Ascending aorta (tissue), 2 donors: ENCODE measurements at regions not wholly inside any gene's neighbourhood (a gene's known extent, or its start where the extent isn't known, plus 50 kb on each side); places are given as distances from the start of the nearest gene placed in this dataset.
A peak's percentile ranks its signal among the peaks of the same experiment; 100 is the strongest.

Experiments
- DNase-seq, 2 donors: peaks; one replicate each; pipeline ENCODE4 v3.0.0-alpha.2; 2019; ENCODE audit warnings: low spot score in 2 of 2
- H3K27ac ChIP-seq, 2 donors: fragments of 200-600 bp; sonication (generic); one replicate each; pipeline ENCODE4 v1.5.1; 2016 to 2017; ENCODE audit warnings: mild to moderate bottlenecking in 1 of 2
- H3K27me3 ChIP-seq: fragments of 200-600 bp; sonication (generic); one replicate; pipeline ENCODE4 v1.5.1; 2017
- H3K36me3 ChIP-seq, 2 donors: fragments of 200-600 bp; sonication (generic); one replicate each; pipeline ENCODE4 v1.5.1; 2016
- H3K4me1 ChIP-seq, 2 donors: fragments of 200-600 bp; sonication (generic); one replicate each; pipeline ENCODE4 v1.5.1; 2016 to 2017; ENCODE audit warnings: mild to moderate bottlenecking in 1 of 2
- H3K4me3 ChIP-seq, 2 donors: fragments of 200-600 bp; sonication (generic); one replicate each; pipeline ENCODE4 v1.5.1; 2016 to 2017; ENCODE audit warnings: mild to moderate bottlenecking in 1 of 2
- H3K9me3 ChIP-seq, 2 donors: fragments of 200-600 bp; sonication (generic); one replicate each; pipeline ENCODE4 v1.5.1; 2016
- intact Hi-C: fragments of 100-400 bp; cut with DNase I; formaldehyde crosslinking; loops from one replicate; pipeline ENCODE4 v1.15.1; 2023
- TF ChIP-seq, protein P1 (sequence below), 3 experiments: fragments of 200-600 bp in 2 of 3; fragments of 450-650 bp in 1 of 3; sonication (generic) in 2 of 3; IDR thresholded peaks; one replicate each; pipeline ENCODE4 v1.5.1; 2016 to 2019; ENCODE audit warnings: antibody characterized with exemption in 3 of 3, mild to moderate bottlenecking in 1 of 3, moderate library complexity in 1 of 3

DNA sequence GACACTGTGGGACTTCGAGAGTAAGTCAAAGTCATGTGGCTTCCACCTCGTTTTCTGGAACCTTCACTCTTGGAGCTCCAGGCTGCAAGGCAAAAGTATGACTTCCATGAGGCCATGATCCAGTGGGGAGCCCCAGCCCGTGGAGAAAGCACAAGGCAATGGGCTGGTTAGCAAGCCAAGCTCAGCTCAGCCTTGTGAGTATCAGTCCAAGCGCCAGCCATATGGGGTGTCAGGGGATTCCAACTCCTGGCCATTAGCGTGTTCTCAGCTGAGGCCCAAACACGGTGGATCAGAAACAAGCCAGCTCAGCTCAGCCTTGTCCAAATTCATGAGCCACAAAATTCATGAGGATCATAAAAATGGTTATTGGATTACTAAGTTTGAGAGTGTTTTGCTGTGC lies 261.0 kb downstream of the RHOU start:
- DNase-seq: peak in 1 of 2 donors; percentile 53
- H3K27me3 ChIP-seq: no peaks in the 10 kb centered on the region
- no peak overlapping the region for H3K4me3 ChIP-seq
- H3K4me1 ChIP-seq: no peaks in the 10 kb centered on the region
- no peaks in the 10 kb centered on the region for H3K9me3 ChIP-seq
- intact Hi-C loops: no loop called here
- TF ChIP-seq, protein P1, sequence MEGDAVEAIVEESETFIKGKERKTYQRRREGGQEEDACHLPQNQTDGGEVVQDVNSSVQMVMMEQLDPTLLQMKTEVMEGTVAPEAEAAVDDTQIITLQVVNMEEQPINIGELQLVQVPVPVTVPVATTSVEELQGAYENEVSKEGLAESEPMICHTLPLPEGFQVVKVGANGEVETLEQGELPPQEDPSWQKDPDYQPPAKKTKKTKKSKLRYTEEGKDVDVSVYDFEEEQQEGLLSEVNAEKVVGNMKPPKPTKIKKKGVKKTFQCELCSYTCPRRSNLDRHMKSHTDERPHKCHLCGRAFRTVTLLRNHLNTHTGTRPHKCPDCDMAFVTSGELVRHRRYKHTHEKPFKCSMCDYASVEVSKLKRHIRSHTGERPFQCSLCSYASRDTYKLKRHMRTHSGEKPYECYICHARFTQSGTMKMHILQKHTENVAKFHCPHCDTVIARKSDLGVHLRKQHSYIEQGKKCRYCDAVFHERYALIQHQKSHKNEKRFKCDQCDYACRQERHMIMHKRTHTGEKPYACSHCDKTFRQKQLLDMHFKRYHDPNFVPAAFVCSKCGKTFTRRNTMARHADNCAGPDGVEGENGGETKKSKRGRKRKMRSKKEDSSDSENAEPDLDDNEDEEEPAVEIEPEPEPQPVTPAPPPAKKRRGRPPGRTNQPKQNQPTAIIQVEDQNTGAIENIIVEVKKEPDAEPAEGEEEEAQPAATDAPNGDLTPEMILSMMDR (IDR thresholded peaks at IDR 0.05): no peak
- no peak overlapping the region for H3K27ac ChIP-seq
- no peaks in the 10 kb centered on the region for H3K36me3 ChIP-seq

DNA sequence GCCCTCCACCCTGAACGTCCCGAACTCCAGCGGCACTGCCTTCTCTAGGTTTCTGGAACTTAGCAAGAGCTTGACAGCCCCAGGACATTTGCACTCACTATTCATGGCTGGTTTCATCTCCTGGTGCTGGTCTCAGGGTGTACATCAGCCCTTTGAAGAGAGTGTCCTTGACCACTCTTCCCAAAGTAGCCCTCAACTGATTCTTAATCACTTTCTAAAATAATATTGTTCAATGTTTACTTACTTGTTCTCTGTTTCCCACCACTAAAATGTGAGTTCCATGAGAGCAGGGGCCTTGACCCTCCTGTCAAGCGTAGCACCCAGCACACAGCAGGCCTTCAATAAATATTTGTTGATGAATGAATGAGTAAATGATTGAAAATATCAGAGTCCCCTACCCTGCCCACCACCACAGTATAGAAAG lies 262.5 kb downstream of the RHOU start:
- TF ChIP-seq, protein P1 (IDR thresholded peaks at IDR 0.05): no peak
- intact Hi-C loops: no loop called here
- Histone ChIP-seq H3K4me3 (no peak overlapping the region), H3K36me3 (no peaks in the 10 kb centered on the region), H3K9me3 (no peaks in the 10 kb centered on the region), H3K4me1 (no peaks in the 10 kb centered on the region), H3K27ac (no peak overlapping the region), H3K27me3 (no peaks in the 10 kb centered on the region)
- DNase-seq: no peak

DNA sequence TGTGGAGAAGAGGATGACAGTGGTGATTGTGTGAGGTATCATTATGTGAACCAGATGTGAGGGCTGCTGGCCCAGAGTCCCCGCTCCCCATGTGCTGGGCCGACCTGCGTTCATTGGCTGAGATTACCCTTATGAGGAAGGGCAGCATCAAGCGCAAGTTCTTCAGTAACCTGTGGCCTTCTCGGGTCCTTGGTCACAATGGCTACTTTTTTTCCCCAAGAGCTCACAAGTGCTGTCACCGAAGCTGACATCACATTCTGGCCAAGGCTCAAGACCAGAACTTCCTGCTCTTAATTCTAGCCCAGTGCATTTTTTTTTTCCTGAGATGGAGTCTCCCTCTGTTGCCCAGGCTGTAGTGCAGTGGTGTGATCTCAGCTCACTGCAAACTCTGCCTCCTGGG lies 262.9 kb downstream of the RHOU start:
- no peaks in the 10 kb centered on the region for H3K36me3 ChIP-seq
- no peaks in the 10 kb centered on the region for H3K27me3 ChIP-seq
- no peaks in the 10 kb centered on the region for H3K9me3 ChIP-seq
- H3K27ac ChIP-seq: no peak overlapping the region
- intact Hi-C loops: no loop called here
- H3K4me3 ChIP-seq: no peak overlapping the region
- DNase-seq: no peak
- TF ChIP-seq, protein P1 (IDR thresholded peaks at IDR 0.05): no peak
- no peaks in the 10 kb centered on the region for H3K4me1 ChIP-seq

DNA sequence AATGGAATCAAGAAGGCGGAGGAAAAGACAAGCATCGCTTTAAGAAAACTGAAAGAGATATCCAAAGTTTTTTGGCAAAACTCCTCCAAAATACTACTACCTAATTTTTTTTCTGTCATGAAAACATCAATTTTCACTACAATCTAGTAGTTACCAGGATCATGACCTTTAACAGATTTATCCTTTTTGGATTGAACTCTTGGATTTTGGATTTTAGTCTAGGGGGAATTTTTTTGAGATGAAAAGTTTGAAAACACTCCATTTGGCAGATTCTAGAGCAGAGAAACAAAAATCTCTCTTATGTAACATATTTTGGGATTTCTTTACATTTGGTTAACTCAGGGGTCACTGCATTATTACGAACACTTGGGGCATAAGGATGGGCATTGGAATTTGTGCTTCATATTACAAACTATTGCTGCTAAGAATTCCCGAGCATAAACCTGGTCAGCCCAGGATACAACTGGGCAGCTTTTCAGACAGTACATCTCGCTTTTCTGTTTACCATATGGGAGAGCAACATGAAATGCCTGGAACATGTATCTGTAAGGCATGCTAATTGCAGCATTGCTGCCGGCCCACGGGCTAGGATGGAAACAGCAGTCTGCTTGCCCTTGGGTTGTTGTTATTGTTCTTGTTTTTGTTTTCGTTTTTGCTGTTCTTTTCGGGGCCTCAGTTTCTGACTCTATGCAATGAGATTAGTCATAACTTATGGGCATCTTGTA lies 264.3 kb downstream of the RHOU start:
- no peak overlapping the region for H3K27ac ChIP-seq
- H3K4me1 ChIP-seq: no peaks in the 10 kb centered on the region
- TF ChIP-seq, protein P1 (IDR thresholded peaks at IDR 0.05): no peak
- DNase-seq: no peak
- no peaks in the 10 kb centered on the region for H3K9me3 ChIP-seq
- H3K36me3 ChIP-seq: no peaks in the 10 kb centered on the region
- no peak overlapping the region for H3K4me3 ChIP-seq
- intact Hi-C loops: no loop called here
- no peaks in the 10 kb centered on the region for H3K27me3 ChIP-seq

DNA sequence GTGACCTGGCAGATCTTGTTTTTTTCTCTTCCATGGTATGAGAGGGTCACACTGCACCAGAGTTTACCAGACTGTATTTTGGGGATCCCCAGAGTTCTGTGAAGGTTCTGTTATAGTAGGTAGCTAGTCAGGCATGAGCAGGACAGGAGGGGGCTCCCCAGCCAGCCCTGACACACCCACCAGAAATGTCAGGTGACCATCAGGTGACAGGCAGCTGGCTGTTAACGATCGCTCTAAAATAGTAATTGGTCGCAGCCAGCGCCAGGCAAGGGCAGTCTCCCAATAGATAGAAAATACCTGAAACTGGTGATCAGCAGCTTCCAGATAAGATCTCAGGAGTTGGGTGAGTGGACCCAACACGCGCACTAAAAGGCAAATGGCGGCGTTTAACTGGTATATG lies 264.9 kb downstream of the RHOU start:
- no peak overlapping the region for H3K4me3 ChIP-seq
- intact Hi-C loops: no loop called here
- TF ChIP-seq, protein P1 (IDR thresholded peaks at IDR 0.05): no peak
- H3K27ac ChIP-seq: no peak overlapping the region
- DNase-seq: no peak
- H3K4me1 ChIP-seq: no peaks in the 10 kb centered on the region
- H3K9me3 ChIP-seq: no peaks in the 10 kb centered on the region
- H3K27me3 ChIP-seq: no peaks in the 10 kb centered on the region
- no peaks in the 10 kb centered on the region for H3K36me3 ChIP-seq
